HT-29 (cell line): ENCODE measurements at regions not wholly inside any gene's neighbourhood (a gene's known extent, or its start where the extent isn't known, plus 50 kb on each side); places are given as distances from the start of the nearest gene placed in this dataset.
A peak's percentile ranks its signal among the peaks of the same experiment; 100 is the strongest.
"Not testable (repeated sequence)": the region's sequence is repeated elsewhere in the genome, so short reads cannot be mapped to it uniquely, and the experiment has no call there.

Source experiments
- DNase-seq: peaks from one replicate; pipeline ENCODE4 v3.0.0-alpha.2; 2015; ENCODE audit warnings: low spot score

- not testable (repeated sequence) for DNase-seq
Observed at GRCh38 chr15:75792236-75792635, 51.0 kb upstream of the UBE2Q2 start.

- no peak for DNase-seq
Observed at GRCh38 chr15:75791337-75791713, 51.9 kb upstream of the UBE2Q2 start.

- DNase-seq, result no peak
Observed at GRCh38 chr15:75790631-75791336, 52.5 kb upstream of the UBE2Q2 start.

GRCh38 chr15:75786575-75786947 lies 56.7 kb upstream of the UBE2Q2 start:
- no peak for DNase-seq

GRCh38 chr15:75785771-75786574 lies 57.3 kb upstream of the UBE2Q2 start:
- no peak for DNase-seq

GRCh38 chr15:75784511-75785480 lies 58.5 kb upstream of the UBE2Q2 start:
- DNase-seq, result not testable (repeated sequence)

- not testable (repeated sequence) for DNase-seq
Observed at GRCh38 chr15:75783566-75783965, 59.7 kb upstream of the UBE2Q2 start.

- DNase-seq, result no peak
Observed at GRCh38 chr15:75782926-75783325, 60.3 kb upstream of the UBE2Q2 start.

GRCh38 chr15:75780995-75781394 lies 62.3 kb upstream of the UBE2Q2 start:
- not testable (repeated sequence) for DNase-seq

GRCh38 chr15:75779504-75779903 lies 63.7 kb upstream of the UBE2Q2 start:
- DNase-seq, result no peak

- not testable (repeated sequence) for DNase-seq
Observed at GRCh38 chr15:75776871-75777610, 64.4 kb upstream of the CSPG4 start.

GRCh38 chr15:75776065-75776423 lies 63.4 kb upstream of the CSPG4 start:
- no peak for DNase-seq

GRCh38 chr15:75775296-75776064 lies 62.8 kb upstream of the CSPG4 start:
- peak; percentile 17 for DNase-seq

- DNase-seq, result not testable (repeated sequence)
Observed at GRCh38 chr15:75773974-75774373, 61.3 kb upstream of the CSPG4 start.

GRCh38 chr15:75771054-75771453 lies 58.4 kb upstream of the CSPG4 start:
- DNase-seq, result not testable (repeated sequence)

GRCh38 chr15:75770131-75770530 lies 57.5 kb upstream of the CSPG4 start:
- no peak for DNase-seq

GRCh38 chr15:75768526-75768925 lies 55.9 kb upstream of the CSPG4 start:
- DNase-seq, result not testable (repeated sequence)

- not testable (repeated sequence) for DNase-seq
Observed at GRCh38 chr15:75765551-75766305, 53.1 kb upstream of the CSPG4 start.

GRCh38 chr15:75764845-75765550 lies 52.4 kb upstream of the CSPG4 start:
- DNase-seq, result not testable (repeated sequence)
